GM12878 (cell line): ENCODE measurements at regions not wholly inside any gene's neighbourhood (a gene's known extent, or its start where the extent isn't known, plus 50 kb on each side); places are given as distances from the start of the nearest gene placed in this dataset.

ENCODE experiments used
- CEBPB ChIP-seq, 2 experiments: fragments of 150-350 bp in 1 of 2; IDR thresholded peaks; 2 replicates each; pipeline ENCODE4 v1.6.1; 2012 to 2014; ENCODE audit warnings: low read depth in 2 of 2, low read length in 2 of 2, borderline replicate concordance in 1 of 2, inconsistent platforms in 1 of 2
- CREB1 ChIP-seq: IDR thresholded peaks from 2 replicates; pipeline ENCODE4 v1.6.1; 2012; ENCODE audit warnings: low read depth, mild to moderate bottlenecking, inconsistent platforms
- EP300 ChIP-seq, 2 experiments: fragments of 150-350 bp in 1 of 2; IDR thresholded peaks; 2 replicates each; pipeline ENCODE4 v1.6.1; 2011 to 2012; ENCODE audit warnings: low read depth in 2 of 2, low read length in 2 of 2, borderline replicate concordance in 1 of 2, improper control_type of control experiment in 1 of 2, inconsistent platforms in 1 of 2; ENCODE audit not compliant: control insufficient read depth in 1 of 2
- EZH2 ChIP-seq: IDR thresholded peaks from 2 replicates; pipeline ENCODE4 v1.6.1; 2012; ENCODE audit warnings: low read depth, mild to moderate bottlenecking, control low read depth, inconsistent platforms, low read length, borderline replicate concordance; ENCODE audit not compliant: control insufficient read depth
- MXI1 ChIP-seq: fragments of 150-350 bp; IDR thresholded peaks from 2 replicates; pipeline ENCODE4 v1.6.1; 2011; ENCODE audit warnings: low read depth, mild to moderate bottlenecking, inconsistent platforms, low read length, improper control_type of control experiment
- NFYB ChIP-seq: IDR thresholded peaks from 2 replicates; pipeline ENCODE4 v1.6.1; 2011; ENCODE audit warnings: low read depth, mild to moderate bottlenecking, low read length, improper control_type of control experiment, moderate library complexity; ENCODE audit not compliant: insufficient read depth
- RAD21 ChIP-seq: IDR thresholded peaks from 2 replicates; pipeline ENCODE4 v1.6.1; 2011; ENCODE audit warnings: mild to moderate bottlenecking, low read depth, low read length, moderate library complexity; ENCODE audit not compliant: insufficient read depth
- SP1 ChIP-seq: IDR thresholded peaks from one replicate; pipeline ENCODE4 v1.6.1; 2011; ENCODE audit warnings: low read depth, low read length
- ZNF24 ChIP-seq: fragments of 450-650 bp; IDR thresholded peaks from 2 replicates; pipeline ENCODE4 v1.6.1; 2017; ENCODE audit warnings: antibody characterized with exemption, mild to moderate bottlenecking
- TF ChIP-seq, protein P1 (sequence below), 3 experiments: IDR thresholded peaks in 2 of 3; conservative IDR thresholded peaks in 1 of 3; 2 replicates each; pipeline ENCODE4 v1.5.1; 2011; ENCODE audit warnings: low read depth in 3 of 3, low read length in 3 of 3, mild to moderate bottlenecking in 3 of 3, control low read depth in 2 of 3, moderate library complexity in 2 of 3, inconsistent platforms in 1 of 3, mixed read lengths in 1 of 3; ENCODE audit not compliant: control insufficient read depth in 2 of 3, insufficient read depth in 1 of 3; ENCODE audit errors: extremely low read depth in 1 of 3
- TF ChIP-seq, protein P2 (sequence below): IDR thresholded peaks from 2 replicates; pipeline ENCODE4 v1.6.1; 2011; ENCODE audit warnings: low read depth, low read length, improper control_type of control experiment, borderline replicate concordance
- TF ChIP-seq, protein P3 (sequence below): IDR thresholded peaks from 2 replicates; pipeline ENCODE4 v1.6.1; 2012; ENCODE audit warnings: low read depth, low read length, improper control_type of control experiment

DNA sequence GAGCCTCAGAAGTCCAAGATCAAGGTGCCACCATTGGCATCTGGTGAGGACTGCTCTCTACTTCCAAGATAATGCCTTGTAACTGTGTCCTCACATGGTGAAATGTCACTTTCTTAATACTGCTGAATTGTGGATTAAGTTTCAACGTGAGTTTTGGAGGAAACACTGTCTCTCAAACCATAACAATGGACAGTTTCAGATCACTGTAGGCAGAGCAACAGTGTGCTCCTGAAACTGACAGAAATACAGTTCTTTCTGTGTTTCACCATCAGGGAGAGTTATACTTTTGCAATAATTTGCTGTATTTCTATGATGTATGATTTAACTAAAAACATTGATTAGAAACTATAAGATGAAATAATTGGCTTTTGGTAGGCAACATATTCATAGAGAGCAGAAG lies 1780.5 kb upstream of the CDH6 start:
- TF ChIP-seq EP300 (IDR thresholded peaks at IDR 0.05; ENCODE audit: borderline replicate concordance in 1 of 2, control insufficient read depth in 1 of 2, low read depth in 2 of 2, low read length in 2 of 2), result no peak
- no peak for TF ChIP-seq CEBPB (IDR thresholded peaks at IDR 0.05; ENCODE audit: borderline replicate concordance in 1 of 2, low read depth in 2 of 2, low read length in 2 of 2)
- no peak for TF ChIP-seq RAD21
- TF ChIP-seq, protein P1, sequence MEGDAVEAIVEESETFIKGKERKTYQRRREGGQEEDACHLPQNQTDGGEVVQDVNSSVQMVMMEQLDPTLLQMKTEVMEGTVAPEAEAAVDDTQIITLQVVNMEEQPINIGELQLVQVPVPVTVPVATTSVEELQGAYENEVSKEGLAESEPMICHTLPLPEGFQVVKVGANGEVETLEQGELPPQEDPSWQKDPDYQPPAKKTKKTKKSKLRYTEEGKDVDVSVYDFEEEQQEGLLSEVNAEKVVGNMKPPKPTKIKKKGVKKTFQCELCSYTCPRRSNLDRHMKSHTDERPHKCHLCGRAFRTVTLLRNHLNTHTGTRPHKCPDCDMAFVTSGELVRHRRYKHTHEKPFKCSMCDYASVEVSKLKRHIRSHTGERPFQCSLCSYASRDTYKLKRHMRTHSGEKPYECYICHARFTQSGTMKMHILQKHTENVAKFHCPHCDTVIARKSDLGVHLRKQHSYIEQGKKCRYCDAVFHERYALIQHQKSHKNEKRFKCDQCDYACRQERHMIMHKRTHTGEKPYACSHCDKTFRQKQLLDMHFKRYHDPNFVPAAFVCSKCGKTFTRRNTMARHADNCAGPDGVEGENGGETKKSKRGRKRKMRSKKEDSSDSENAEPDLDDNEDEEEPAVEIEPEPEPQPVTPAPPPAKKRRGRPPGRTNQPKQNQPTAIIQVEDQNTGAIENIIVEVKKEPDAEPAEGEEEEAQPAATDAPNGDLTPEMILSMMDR (IDR thresholded peaks at IDR 0.05 in 2 of 3, conservative IDR thresholded peaks at IDR 0.05 in 1 of 3; ENCODE audit: control insufficient read depth in 2 of 3, extremely low read depth in 1 of 3, insufficient read depth in 1 of 3, low read depth in 3 of 3, low read length in 3 of 3), result no peak
- no peak for TF ChIP-seq CREB1
- TF ChIP-seq EZH2, result no peak
- TF ChIP-seq, protein P2, sequence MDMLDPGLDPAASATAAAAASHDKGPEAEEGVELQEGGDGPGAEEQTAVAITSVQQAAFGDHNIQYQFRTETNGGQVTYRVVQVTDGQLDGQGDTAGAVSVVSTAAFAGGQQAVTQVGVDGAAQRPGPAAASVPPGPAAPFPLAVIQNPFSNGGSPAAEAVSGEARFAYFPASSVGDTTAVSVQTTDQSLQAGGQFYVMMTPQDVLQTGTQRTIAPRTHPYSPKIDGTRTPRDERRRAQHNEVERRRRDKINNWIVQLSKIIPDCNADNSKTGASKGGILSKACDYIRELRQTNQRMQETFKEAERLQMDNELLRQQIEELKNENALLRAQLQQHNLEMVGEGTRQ, result no peak
- TF ChIP-seq, protein P3, sequence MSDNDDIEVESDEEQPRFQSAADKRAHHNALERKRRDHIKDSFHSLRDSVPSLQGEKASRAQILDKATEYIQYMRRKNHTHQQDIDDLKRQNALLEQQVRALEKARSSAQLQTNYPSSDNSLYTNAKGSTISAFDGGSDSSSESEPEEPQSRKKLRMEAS, result no peak
- no peak for TF ChIP-seq SP1
- no peak for TF ChIP-seq NFYB
- no peak for TF ChIP-seq MXI1
- TF ChIP-seq ZNF24, result no peak
